A549 (cell line): ENCODE measurements at regions not wholly inside any gene's neighbourhood (a gene's known extent, or its start where the extent isn't known, plus 50 kb on each side); places are given as distances from the start of the nearest gene placed in this dataset.

Experiments
- ATAC-seq, 2 experiments: fragments of 200-7000 bp in 1 of 2; fragments of >200 bp in 1 of 2; cut with Nextera tagmentation in 1 of 2; cut with Tn5 transposase in 1 of 2; 3 replicates each; pipeline versions ENCODE4 v1.8.0 to v1.9.1; 2018 to 2020; ENCODE audit warnings: mild to moderate bottlenecking in 1 of 2, moderate library complexity in 1 of 2
- CTCF ChIA-PET: fragments of 300-600 bp; sonication (Branson Sonifier 250); formaldehyde crosslinking; extraction: SDS; loops from one replicate; lab custom pipeline; 2021; ENCODE audit warnings: antibody characterized with exemption, inconsistent platforms; lab: Yijun Ruan, JAX
- POLR2A ChIA-PET: fragments of 350-600 bp; formaldehyde crosslinking; extraction: SDS; loops from one replicate; lab custom pipeline; 2021; ENCODE audit warnings: antibody characterized with exemption, inconsistent platforms; lab: Yijun Ruan, JAX
- DNase-seq, 2 experiments: peaks; one replicate each; pipeline versions ENCODE4 v3.0.0 to v3.0.0-alpha.2; 2011 to 2016; ENCODE audit warnings: low read depth in 1 of 2, low spot score in 1 of 2
- FAIRE-seq: peaks from 2 replicates; lab custom pipeline; 2011; peaks lifted over from hg19 to GRCh38; lab: Jason Lieb, UNC
- H3K27ac ChIP-seq, 2 experiments: fragments of >200 bp; sonication (Bioruptor Twin); formaldehyde crosslinking; 3 replicates each; pipeline ENCODE4 v1.5.1; 2016 to 2017
- H3K4me1 ChIP-seq: fragments of >200 bp; sonication (Bioruptor Twin); formaldehyde crosslinking; 3 replicates; pipeline ENCODE4 v1.6.1; 2016
- H3K4me2 ChIP-seq: fragments of >200 bp; sonication (Bioruptor Twin); formaldehyde crosslinking; 3 replicates; pipeline ENCODE4 v1.6.1; 2016
- H3K4me3 ChIP-seq: fragments of >200 bp; sonication (Bioruptor Twin); formaldehyde crosslinking; 3 replicates; pipeline ENCODE4 v1.5.1; 2016
- H3K9me3 ChIP-seq: fragments of >200 bp; sonication (Bioruptor Twin); formaldehyde crosslinking; 3 replicates; pipeline ENCODE4 v1.6.1; 2016
- CBX8 ChIP-seq: fragments of 200-600 bp; sonication (generic); IDR thresholded peaks from 2 replicates; pipeline ENCODE4 v1.6.1; 2016
- CEBPB ChIP-seq, 2 experiments: fragments of >200 bp in 1 of 2; sonication (Bioruptor Twin) in 1 of 2; formaldehyde crosslinking in 1 of 2; IDR thresholded peaks; 2 replicates each; pipeline ENCODE4 v1.6.1; 2012 to 2016
- GATA3 ChIP-seq: IDR thresholded peaks from 2 replicates; pipeline ENCODE4 v1.6.1; 2012; ENCODE audit warnings: borderline replicate concordance
- HES2 ChIP-seq: fragments of >200 bp; sonication (Bioruptor Twin); formaldehyde crosslinking; IDR thresholded peaks from 2 replicates; pipeline ENCODE4 v1.6.1; 2016
- HEYL ChIP-seq: fragments of 250-450 bp; sonication (Bioruptor Pico); IDR thresholded peaks from 2 replicates; pipeline ENCODE4 v1.8.0; 2021; ENCODE audit warnings: mild to moderate bottlenecking, moderate library complexity
- HOXA7 ChIP-seq: fragments of 250-450 bp; sonication (Bioruptor Pico); IDR thresholded peaks from 2 replicates; pipeline ENCODE4 v1.5.0; 2020; ENCODE audit warnings: mild to moderate bottlenecking, moderate library complexity
- MYC ChIP-seq: IDR thresholded peaks from 2 replicates; pipeline ENCODE4 v1.6.1; 2012; ENCODE audit warnings: mild to moderate bottlenecking, inconsistent platforms, low read length, improper control_type of control experiment, borderline replicate concordance
- NPAS2 ChIP-seq: fragments of 250-450 bp; sonication (Bioruptor Pico); IDR thresholded peaks from 2 replicates; pipeline ENCODE4 v1.8.0; 2022; ENCODE audit warnings: mild to moderate bottlenecking, moderate library complexity, borderline replicate concordance
- NR3C1 ChIP-seq: fragments of >200 bp; sonication (Bioruptor Twin); formaldehyde crosslinking; IDR thresholded peaks from 3 replicates; pipeline ENCODE4 v1.6.1; 2017
- PBX3 ChIP-seq: IDR thresholded peaks from 2 replicates; pipeline ENCODE4 v1.6.1; 2012
- RAD21 ChIP-seq, 2 experiments: fragments of >200 bp in 1 of 2; sonication (Bioruptor Twin) in 1 of 2; formaldehyde crosslinking in 1 of 2; IDR thresholded peaks in 1 of 2; conservative IDR thresholded peaks in 1 of 2; 2 replicates in 1 of 2; 3 replicates in 1 of 2; pipeline ENCODE4 v1.6.1; 2012 to 2018; ENCODE audit warnings: inconsistent platforms in 1 of 2
- RCOR1 ChIP-seq: fragments of 150-350 bp; IDR thresholded peaks from 2 replicates; pipeline ENCODE4 v1.6.1; 2014; ENCODE audit warnings: antibody characterized with exemption, low read length, low read depth
- RFX5 ChIP-seq: fragments of 450-650 bp; IDR thresholded peaks from 2 replicates; pipeline ENCODE4 v1.7.1; 2014; ENCODE audit warnings: antibody characterized with exemption, mild to moderate bottlenecking, moderate library complexity
- TFCP2L1 ChIP-seq: fragments of 250-450 bp; sonication (Bioruptor Pico); IDR thresholded peaks from 2 replicates; pipeline ENCODE4 v1.5.0; 2021; ENCODE audit warnings: mild to moderate bottlenecking
- TP53 ChIP-seq: fragments of 250-450 bp; sonication (Bioruptor Pico); IDR thresholded peaks from 2 replicates; pipeline ENCODE4 v1.5.0; 2021; ENCODE audit warnings: mild to moderate bottlenecking, moderate library complexity
- ZC3H11A ChIP-seq: fragments of 450-650 bp; IDR thresholded peaks from 2 replicates; pipeline ENCODE4 v1.6.1; 2014; ENCODE audit warnings: antibody characterized with exemption, mild to moderate bottlenecking
- ZNF302 ChIP-seq: fragments of 250-450 bp; sonication (Bioruptor Pico); IDR thresholded peaks from 2 replicates; pipeline ENCODE4 v1.9.0; 2021; ENCODE audit warnings: inconsistent platforms, mild to moderate bottlenecking, moderate library complexity
- WGBS: methylation state at CpG from one replicate; pipeline ENCODE4 v1.1.6; 2017; ENCODE audit errors: missing lambda C conversion rate; 5-methylcytosine and 5-hydroxymethylcytosine counted together
- TF ChIP-seq, protein P1 (sequence below): IDR thresholded peaks from 2 replicates; pipeline ENCODE4 v1.6.1; 2012; ENCODE audit warnings: low read depth, borderline replicate concordance
- TF ChIP-seq, protein P2 (sequence below): fragments of 150-350 bp; IDR thresholded peaks from 2 replicates; pipeline ENCODE4 v1.6.1; 2014; ENCODE audit warnings: low read depth, mild to moderate bottlenecking, low read length
- TF ChIP-seq, protein P3 (sequence below): fragments of 450-650 bp; IDR thresholded peaks from 2 replicates; pipeline ENCODE4 v1.6.1; 2014; ENCODE audit warnings: antibody characterized with exemption
- TF ChIP-seq, protein P4 (sequence below): IDR thresholded peaks from 2 replicates; pipeline ENCODE4 v1.6.1; 2012

DNA sequence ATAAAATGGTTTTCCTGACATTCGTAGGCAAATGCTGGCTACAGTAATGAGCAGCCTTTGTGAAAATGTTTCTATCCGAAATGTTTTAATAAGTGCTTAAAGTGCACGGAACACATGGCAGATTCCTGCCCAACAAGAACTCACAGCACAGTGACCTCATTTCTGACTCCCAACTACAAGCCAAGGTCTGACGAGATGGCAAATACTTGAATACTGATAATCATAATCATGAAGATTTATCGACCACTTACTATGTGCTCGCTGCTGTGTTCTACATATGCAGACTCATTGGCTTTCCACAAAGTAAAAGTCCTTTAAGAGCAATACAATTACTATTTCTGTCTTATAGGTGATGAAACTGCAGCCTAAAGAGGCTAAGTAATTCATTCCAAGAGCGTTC is 238.1 kb upstream of the CDH5 start:
- DNase-seq (no peak), FAIRE-seq (no peak), ATAC-seq (no peak)
- Histone ChIP-seq H3K4me3 (no peak overlapping the region), H3K4me1 (0 out of 3 replicates have a peak, but pooled peaks cover 2% of the 10 kb centered on the region), H3K27ac (no peak overlapping the region), H3K9me3 (no peaks in the 10 kb centered on the region), H3K4me2 (no peak overlapping the region)
- TF ChIP-seq PBX3 (no peak), NPAS2 (CRISPR knock-in tag) (no peak), RCOR1 (no peak), MYC (no peak), TP53 (no peak), GATA3 (no peak), RFX5 (no peak), CEBPB (IDR thresholded peaks at IDR 0.05) (no peak)
- TF ChIP-seq, protein P1, sequence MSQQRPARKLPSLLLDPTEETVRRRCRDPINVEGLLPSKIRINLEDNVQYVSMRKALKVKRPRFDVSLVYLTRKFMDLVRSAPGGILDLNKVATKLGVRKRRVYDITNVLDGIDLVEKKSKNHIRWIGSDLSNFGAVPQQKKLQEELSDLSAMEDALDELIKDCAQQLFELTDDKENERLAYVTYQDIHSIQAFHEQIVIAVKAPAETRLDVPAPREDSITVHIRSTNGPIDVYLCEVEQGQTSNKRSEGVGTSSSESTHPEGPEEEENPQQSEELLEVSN = no peak
- TF ChIP-seq, protein P2, sequence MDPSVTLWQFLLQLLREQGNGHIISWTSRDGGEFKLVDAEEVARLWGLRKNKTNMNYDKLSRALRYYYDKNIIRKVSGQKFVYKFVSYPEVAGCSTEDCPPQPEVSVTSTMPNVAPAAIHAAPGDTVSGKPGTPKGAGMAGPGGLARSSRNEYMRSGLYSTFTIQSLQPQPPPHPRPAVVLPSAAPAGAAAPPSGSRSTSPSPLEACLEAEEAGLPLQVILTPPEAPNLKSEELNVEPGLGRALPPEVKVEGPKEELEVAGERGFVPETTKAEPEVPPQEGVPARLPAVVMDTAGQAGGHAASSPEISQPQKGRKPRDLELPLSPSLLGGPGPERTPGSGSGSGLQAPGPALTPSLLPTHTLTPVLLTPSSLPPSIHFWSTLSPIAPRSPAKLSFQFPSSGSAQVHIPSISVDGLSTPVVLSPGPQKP = no peak
- 26% methylated on average over 7 of the region's 7 CpGs for WGBS
- CTCF ChIA-PET = no interaction called here
- POLR2A ChIA-PET = no interaction called here

GRCh38 chr16:66127459-66128370 is 238.8 kb upstream of the CDH5 start:
- no peak overlapping the region for H3K4me2 ChIP-seq
- ChIA-PET CTCF (no interaction called here), POLR2A (no interaction called here)
- ATAC-seq = no peak
- no peak for DNase-seq
- 37% methylated on average over 26 of the region's 26 CpGs for WGBS
- no peak overlapping the region for H3K4me3 ChIP-seq
- FAIRE-seq = no peak
- TF ChIP-seq GATA3 (no peak), TFCP2L1 (CRISPR knock-in tag) (no peak), ZNF302 (CRISPR knock-in tag) (no peak), HOXA7 (no peak), CBX8 (no peak), HEYL (CRISPR knock-in tag) (no peak), HES2 (no peak), ZC3H11A (no peak), RAD21 (conservative IDR thresholded peaks at IDR 0.05 in 1 of 2, IDR thresholded peaks at IDR 0.05 in 1 of 2) (no peak), NR3C1 (no peak)
- TF ChIP-seq, protein P3, sequence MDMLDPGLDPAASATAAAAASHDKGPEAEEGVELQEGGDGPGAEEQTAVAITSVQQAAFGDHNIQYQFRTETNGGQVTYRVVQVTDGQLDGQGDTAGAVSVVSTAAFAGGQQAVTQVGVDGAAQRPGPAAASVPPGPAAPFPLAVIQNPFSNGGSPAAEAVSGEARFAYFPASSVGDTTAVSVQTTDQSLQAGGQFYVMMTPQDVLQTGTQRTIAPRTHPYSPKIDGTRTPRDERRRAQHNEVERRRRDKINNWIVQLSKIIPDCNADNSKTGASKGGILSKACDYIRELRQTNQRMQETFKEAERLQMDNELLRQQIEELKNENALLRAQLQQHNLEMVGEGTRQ = no peak
- TF ChIP-seq, protein P4, sequence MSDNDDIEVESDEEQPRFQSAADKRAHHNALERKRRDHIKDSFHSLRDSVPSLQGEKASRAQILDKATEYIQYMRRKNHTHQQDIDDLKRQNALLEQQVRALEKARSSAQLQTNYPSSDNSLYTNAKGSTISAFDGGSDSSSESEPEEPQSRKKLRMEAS = no peak
- H3K27ac ChIP-seq = no peak overlapping the region
- no peaks in the 10 kb centered on the region for H3K9me3 ChIP-seq
- H3K4me1 ChIP-seq = 0 out of 3 replicates have a peak, but pooled peaks cover 2% of the 10 kb centered on the region
